Spleen (tissue), 11 donors: ENCODE measurements at regions not wholly inside any gene's neighbourhood (a gene's known extent, or its start where the extent isn't known, plus 50 kb on each side); places are given as distances from the start of the nearest gene placed in this dataset.

Experiments used
- DNase-seq: peaks from one replicate; pipeline ENCODE4 v3.0.0-alpha.2; 2020
- H3K27ac ChIP-seq, 8 donors: fragments of 200-600 bp; sonication (generic) in 7 of 8; 1 replicate in 4 of 8; 2 replicates in 4 of 8; pipeline versions ENCODE4 v1.5.0 to v1.8.0; 2016 to 2021; ENCODE audit warnings: inconsistent platforms in 4 of 8, mild to moderate bottlenecking in 4 of 8, moderate library complexity in 1 of 8
- H3K27me3 ChIP-seq, 7 donors: fragments of 200-600 bp; sonication (generic) in 6 of 7; replicated peaks in 1 of 7; 1 replicate in 4 of 7; 2 replicates in 3 of 7; pipeline versions ENCODE4 v1.5.0 to v1.8.0; 2016 to 2021; ENCODE audit warnings: inconsistent platforms in 3 of 7, mild to moderate bottlenecking in 1 of 7
- H3K36me3 ChIP-seq, 6 donors: fragments of 200-600 bp; sonication (generic) in 5 of 6; 1 replicate in 4 of 6; 2 replicates in 2 of 6; pipeline versions ENCODE4 v1.5.0 to v1.8.0; 2016 to 2021; ENCODE audit warnings: inconsistent platforms in 2 of 6
- H3K4me1 ChIP-seq, 6 donors: fragments of 200-600 bp; sonication (generic) in 5 of 6; 1 replicate in 3 of 6; 2 replicates in 3 of 6; pipeline versions ENCODE4 v1.5.0 to v1.8.0; 2016 to 2021; ENCODE audit warnings: inconsistent platforms in 3 of 6
- H3K4me3 ChIP-seq, 8 donors: fragments of 200-600 bp; sonication (generic) in 7 of 8; 1 replicate in 4 of 8; 2 replicates in 4 of 8; pipeline versions ENCODE4 v1.5.0 to v1.8.0; 2016 to 2021; ENCODE audit warnings: inconsistent platforms in 4 of 8, mild to moderate bottlenecking in 4 of 8, moderate library complexity in 2 of 8
- H3K9me3 ChIP-seq, 8 donors: fragments of 200-600 bp; sonication (generic) in 7 of 8; 1 replicate in 4 of 8; 2 replicates in 4 of 8; pipeline versions ENCODE4 v1.5.0 to v1.8.0; 2016 to 2021; ENCODE audit warnings: inconsistent platforms in 4 of 8
- POLR2A ChIP-seq, 3 donors: fragments of 450-650 bp; IDR thresholded peaks; one replicate each; pipeline ENCODE4 v1.5.1; 2017; ENCODE audit warnings: antibody characterized with exemption in 3 of 3, mild to moderate bottlenecking in 1 of 3
- POLR2AphosphoS5 ChIP-seq, 3 donors: sonication (generic); formaldehyde crosslinking; IDR thresholded peaks; one replicate each; pipeline ENCODE4 v1.5.1; 2017; ENCODE audit warnings: antibody characterized with exemption in 3 of 3
- WGBS, 5 donors: extraction: QIAGEN DNeasy Blood & Tissue Kit in 3 of 5; methylation state at CpG; one replicate each; pipeline versions ENCODE4 v1.1.5 to v1.1.7; 2013 to 2018; 5-methylcytosine and 5-hydroxymethylcytosine counted together
- intact Hi-C: fragments of 100-400 bp; cut with DNase I; formaldehyde crosslinking; loops from one replicate; pipeline ENCODE4 v1.15.0; 2023; ENCODE audit warnings: low total_unique reads
- TF ChIP-seq, protein P1 (sequence below), 11 experiments: fragments of 200-600 bp in 7 of 11; fragments of 450-650 bp in 4 of 11; sonication (generic) in 4 of 11; IDR thresholded peaks in 8 of 11; conservative IDR thresholded peaks in 3 of 11; 1 replicate in 7 of 11; 2 replicates in 4 of 11; pipeline versions ENCODE4 v1.4.0 to v1.8.0; 2016 to 2021; ENCODE audit warnings: antibody characterized with exemption in 11 of 11, inconsistent platforms in 4 of 11, mild to moderate bottlenecking in 1 of 11
- donor health status: healthy with polysubstance abuse.
- donor health status: DM: no; HTN: no; CAD: no; lungs with moderate emphysema.
- donor health status: DM: no; HTN: no; CAD: no.
- donor health status: Bipolar disorder and iron deficiency.
- donor health status: healthy.
- donor health status: DM: no; HTN: no; CAD: no.
- donor health status: DM: yes; HTN: yes; CAD: no.

DNA sequence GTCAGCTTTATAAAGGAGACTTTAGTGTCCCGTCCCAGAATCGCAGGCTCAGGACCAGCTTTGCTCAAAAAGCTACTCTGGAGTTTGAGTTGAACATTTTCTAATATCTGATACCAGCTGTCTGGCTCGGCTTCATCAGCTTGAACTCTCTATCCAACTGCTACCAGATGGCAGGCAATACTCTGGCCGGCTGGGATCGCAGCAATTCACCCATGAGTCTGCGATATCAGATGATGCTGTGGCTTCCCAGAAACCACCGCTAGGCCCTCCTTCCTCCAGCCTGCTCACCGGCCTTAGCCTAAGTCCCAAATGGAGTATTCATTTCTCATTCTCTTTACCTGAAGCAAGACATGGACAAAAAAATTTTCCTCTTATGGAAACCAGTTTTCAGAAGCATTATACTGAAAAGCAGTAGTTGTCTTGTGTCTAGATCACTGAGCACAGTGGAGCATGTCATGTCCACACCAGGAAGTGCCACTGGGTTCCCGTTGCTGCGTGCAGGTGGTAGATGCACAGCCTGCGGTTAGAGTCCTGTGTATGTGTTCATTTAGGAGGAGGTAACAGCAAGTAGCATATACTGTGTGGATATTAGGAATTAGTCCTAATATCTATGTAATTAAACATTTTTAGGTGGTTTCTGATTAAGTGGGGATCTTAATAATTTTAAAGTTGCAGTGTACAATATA is 162.0 kb upstream of the SOX11 start:
- no peaks in the 10 kb centered on the region for H3K4me1 ChIP-seq
- TF ChIP-seq, protein P1, sequence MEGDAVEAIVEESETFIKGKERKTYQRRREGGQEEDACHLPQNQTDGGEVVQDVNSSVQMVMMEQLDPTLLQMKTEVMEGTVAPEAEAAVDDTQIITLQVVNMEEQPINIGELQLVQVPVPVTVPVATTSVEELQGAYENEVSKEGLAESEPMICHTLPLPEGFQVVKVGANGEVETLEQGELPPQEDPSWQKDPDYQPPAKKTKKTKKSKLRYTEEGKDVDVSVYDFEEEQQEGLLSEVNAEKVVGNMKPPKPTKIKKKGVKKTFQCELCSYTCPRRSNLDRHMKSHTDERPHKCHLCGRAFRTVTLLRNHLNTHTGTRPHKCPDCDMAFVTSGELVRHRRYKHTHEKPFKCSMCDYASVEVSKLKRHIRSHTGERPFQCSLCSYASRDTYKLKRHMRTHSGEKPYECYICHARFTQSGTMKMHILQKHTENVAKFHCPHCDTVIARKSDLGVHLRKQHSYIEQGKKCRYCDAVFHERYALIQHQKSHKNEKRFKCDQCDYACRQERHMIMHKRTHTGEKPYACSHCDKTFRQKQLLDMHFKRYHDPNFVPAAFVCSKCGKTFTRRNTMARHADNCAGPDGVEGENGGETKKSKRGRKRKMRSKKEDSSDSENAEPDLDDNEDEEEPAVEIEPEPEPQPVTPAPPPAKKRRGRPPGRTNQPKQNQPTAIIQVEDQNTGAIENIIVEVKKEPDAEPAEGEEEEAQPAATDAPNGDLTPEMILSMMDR (IDR thresholded peaks at IDR 0.05 in 8 of 11, conservative IDR thresholded peaks at IDR 0.05 in 3 of 11) = no peak
- TF ChIP-seq POLR2A (IDR thresholded peaks at IDR 0.05) (no peak), POLR2AphosphoS5 (IDR thresholded peaks at IDR 0.05) (no peak)
- intact Hi-C loops = no loop called here
- H3K36me3 ChIP-seq = no peaks in the 10 kb centered on the region
- H3K27ac ChIP-seq = no peak overlapping the region
- H3K9me3 ChIP-seq = no peaks in the 10 kb centered on the region
- H3K4me3 ChIP-seq = no peak overlapping the region
- 86 to 93% (median 91%) methylated on average over 11 of the region's 11 CpGs for WGBS, 5 donors
- H3K27me3 ChIP-seq = no peaks in the 10 kb centered on the region
- DNase-seq = no peak

DNA sequence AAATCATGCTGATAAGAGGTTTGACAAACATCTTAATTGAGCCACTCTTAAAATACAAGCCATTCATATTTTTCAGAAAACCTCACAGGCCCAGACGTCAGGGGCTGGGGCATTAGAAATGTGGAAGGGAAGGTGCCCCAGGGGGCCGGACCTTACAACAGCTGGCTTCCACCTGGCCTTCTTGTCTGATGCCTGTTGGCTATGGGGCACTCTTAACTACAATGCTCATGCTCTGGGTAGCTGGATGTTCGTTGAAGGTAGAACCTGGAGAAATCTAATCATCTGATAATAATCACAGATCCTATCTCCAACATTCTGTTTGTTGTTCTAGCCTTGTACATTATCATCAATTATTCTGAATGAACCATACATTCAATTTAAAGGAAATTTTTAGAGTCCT is 156.9 kb upstream of the SOX11 start:
- Histone ChIP-seq H3K9me3 (no peaks in the 10 kb centered on the region), H3K27me3 (peaks cover 0 to 5% (median 0%) of the 10 kb centered on the region in 7 donors), H3K4me1 (no peaks in the 10 kb centered on the region), H3K27ac (no peak overlapping the region), H3K36me3 (no peaks in the 10 kb centered on the region), H3K4me3 (no peak overlapping the region)
- intact Hi-C loops = no loop called here
- TF ChIP-seq, protein P1 (IDR thresholded peaks at IDR 0.05 in 8 of 11, conservative IDR thresholded peaks at IDR 0.05 in 3 of 11) = no peak
- TF ChIP-seq POLR2AphosphoS5 (IDR thresholded peaks at IDR 0.05) (no peak), POLR2A (IDR thresholded peaks at IDR 0.05) (no peak)
- DNase-seq = no peak
- 64 to 82% (median 69%) methylated on average over 3 of the region's 3 CpGs for WGBS, 5 donors

DNA sequence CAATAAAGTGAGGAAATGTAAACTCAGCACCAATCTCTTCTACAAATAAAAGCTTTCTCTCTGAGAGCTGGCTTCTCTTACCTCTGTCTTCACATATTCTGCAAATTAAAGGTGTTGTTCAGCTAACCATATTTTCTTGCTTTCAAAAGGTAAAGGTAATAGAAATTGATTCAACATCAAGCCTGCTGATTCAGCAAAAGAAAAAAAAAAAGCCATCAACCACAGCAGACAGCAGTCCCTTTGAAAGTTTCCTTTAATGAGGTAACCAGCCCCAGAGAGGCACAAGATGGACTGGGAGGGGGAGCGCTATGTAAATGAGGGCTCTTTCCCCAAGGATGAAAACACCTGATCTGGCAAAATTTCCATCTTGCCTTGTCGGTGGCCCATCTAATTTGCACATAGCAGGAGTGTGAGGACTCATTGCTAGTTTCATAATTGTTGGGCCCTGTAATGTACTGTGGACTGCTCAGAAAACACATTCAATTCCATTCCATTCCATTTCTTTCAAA is 154.9 kb upstream of the SOX11 start:
- Histone ChIP-seq H3K27ac (no peak overlapping the region), H3K9me3 (no peaks in the 10 kb centered on the region), H3K4me1 (no peaks in the 10 kb centered on the region), H3K36me3 (no peaks in the 10 kb centered on the region), H3K27me3 (peaks cover 0 to 5% (median 0%) of the 10 kb centered on the region in 7 donors), H3K4me3 (no peak overlapping the region)
- no peak for DNase-seq
- WGBS, 5 donors = 81 to 87% (median 82%) methylated on average over 2 of the region's 2 CpGs
- intact Hi-C loops = no loop called here
- no peak for TF ChIP-seq POLR2AphosphoS5 (IDR thresholded peaks at IDR 0.05)
- no peak for TF ChIP-seq POLR2A (IDR thresholded peaks at IDR 0.05)
- TF ChIP-seq, protein P1 (IDR thresholded peaks at IDR 0.05 in 8 of 11, conservative IDR thresholded peaks at IDR 0.05 in 3 of 11) = no peak

DNA sequence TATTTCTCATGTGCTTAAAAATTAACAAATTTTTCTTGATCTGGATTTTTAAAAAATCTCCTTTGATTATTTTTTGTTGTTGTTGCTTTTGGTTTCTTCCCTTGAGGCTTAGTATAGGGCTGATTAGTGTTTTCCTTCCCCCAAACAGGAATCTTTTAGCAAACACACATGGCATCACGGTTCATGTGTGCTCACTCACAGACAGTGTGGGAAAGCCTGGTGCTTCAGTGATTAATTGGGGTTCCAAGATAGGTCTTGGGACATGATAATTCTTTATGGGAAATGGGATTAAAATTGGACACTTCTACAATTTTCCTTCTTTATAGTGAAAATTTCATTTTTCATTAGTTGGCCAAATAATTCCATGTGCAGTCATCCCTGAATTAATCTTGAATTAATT is 153.9 kb upstream of the SOX11 start:
- Histone ChIP-seq H3K4me3 (no peak overlapping the region), H3K27me3 (peaks cover 0 to 5% (median 0%) of the 10 kb centered on the region in 7 donors), H3K27ac (no peak overlapping the region), H3K9me3 (peaks cover 0 to 6% (median 4%) of the 10 kb centered on the region in 8 donors), H3K36me3 (no peaks in the 10 kb centered on the region), H3K4me1 (no peaks in the 10 kb centered on the region)
- WGBS, 5 donors = 77 to 89% (median 83%) methylated on average over 1 of the region's 1 CpG
- TF ChIP-seq POLR2A (IDR thresholded peaks at IDR 0.05) (no peak), POLR2AphosphoS5 (IDR thresholded peaks at IDR 0.05) (no peak)
- TF ChIP-seq, protein P1 (IDR thresholded peaks at IDR 0.05 in 8 of 11, conservative IDR thresholded peaks at IDR 0.05 in 3 of 11) = no peak
- DNase-seq = no peak
- intact Hi-C loops = no loop called here
